ENCODE measurements at regions not wholly inside any gene's neighbourhood (a gene's known extent, or its start where the extent isn't known, plus 50 kb on each side); places are given as distances from the start of the nearest gene placed in this dataset.

DNA sequence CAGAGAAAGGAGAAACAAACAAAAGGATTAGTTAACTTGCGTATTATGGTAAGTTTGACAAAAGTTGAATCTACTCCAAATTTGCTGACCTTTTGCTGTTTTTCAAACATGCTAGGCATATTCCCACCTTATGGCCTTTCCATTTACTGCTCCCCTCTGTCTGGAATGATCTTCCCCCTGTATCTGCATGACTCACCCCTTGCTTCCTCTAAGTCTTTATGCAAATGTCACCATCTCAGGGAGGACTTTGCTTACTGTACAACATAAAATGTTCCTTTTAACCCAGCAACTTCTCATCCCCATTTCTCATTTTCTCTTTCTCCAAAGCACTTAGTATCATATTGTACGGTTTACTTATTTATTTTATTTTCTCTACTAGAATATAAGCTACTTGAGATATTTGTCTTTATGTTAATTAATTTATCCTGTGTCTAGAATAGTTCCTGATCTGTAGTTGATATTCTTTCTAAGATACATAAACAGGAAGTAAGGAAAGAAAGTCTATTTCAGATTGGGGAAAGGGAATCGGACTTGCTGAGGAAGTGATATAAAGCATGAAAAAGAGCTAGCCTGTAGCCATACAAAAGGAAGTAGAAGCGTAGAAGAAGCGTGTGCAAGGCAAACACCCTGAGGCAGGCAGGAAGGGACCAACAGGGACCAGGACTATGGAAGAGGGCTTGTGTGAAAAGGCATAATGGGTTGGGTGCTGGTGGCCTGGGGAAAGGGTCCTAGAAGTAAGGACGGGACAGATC is 144.9 kb upstream of the ERBB4 start:
- DNase-seq: no peak

- no peak for DNase-seq
These were observed 144.3 kb upstream of the ERBB4 start for GRCh38 chr2:212682937-212683336.

GRCh38 chr2:212677466-212677865 is 138.9 kb upstream of the ERBB4 start:
- no peak for DNase-seq

- no peak for DNase-seq
These were observed 133.6 kb upstream of the ERBB4 start for GRCh38 chr2:212672186-212672585.

DNA sequence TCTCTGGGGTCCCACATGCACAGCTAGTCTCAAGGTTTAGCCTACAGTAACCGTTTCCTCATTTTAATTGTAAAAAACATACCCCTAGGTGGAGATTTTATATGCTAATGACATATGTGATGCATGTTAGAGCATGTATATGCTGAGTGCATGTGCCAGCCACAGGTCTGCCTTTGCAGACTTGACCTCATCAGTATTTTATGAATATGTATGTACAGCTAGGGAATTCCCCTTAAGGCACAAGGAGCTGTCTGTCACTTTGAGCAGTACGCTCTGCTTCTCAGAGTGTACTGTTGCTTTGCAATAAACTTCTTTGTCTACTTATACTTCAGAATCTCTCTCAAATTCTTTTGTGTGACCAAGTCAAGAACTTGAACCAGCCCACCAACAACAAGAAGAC is 131.2 kb upstream of the ERBB4 start:
- no peak for DNase-seq

DNA sequence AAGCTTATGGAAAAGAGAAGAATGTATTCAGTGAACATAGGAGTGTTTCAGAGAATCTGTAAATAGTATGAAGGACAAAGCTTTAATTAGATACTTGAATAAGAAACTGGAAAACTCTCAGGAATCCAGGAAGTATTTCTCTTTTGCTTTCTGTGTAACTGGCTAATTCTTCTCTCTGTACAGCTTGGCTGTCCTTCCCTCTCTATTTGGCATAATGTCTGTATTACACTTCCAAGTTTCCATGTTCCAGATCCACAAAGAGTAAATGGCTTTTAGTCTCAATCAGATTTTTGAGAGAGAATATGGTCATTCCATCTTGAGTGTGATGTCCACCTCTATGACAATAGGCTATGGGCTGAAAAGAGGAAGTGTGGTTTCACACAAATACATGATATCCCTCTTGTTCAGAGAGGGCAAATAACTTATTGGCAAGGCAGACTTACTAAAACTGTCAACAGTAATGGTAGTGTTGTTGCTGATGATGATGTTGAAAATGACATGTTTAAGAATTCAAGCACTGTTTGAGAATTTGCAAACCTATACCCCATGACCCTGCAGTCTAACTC is 129.2 kb upstream of the ERBB4 start:
- DNase-seq: no peak

DNA sequence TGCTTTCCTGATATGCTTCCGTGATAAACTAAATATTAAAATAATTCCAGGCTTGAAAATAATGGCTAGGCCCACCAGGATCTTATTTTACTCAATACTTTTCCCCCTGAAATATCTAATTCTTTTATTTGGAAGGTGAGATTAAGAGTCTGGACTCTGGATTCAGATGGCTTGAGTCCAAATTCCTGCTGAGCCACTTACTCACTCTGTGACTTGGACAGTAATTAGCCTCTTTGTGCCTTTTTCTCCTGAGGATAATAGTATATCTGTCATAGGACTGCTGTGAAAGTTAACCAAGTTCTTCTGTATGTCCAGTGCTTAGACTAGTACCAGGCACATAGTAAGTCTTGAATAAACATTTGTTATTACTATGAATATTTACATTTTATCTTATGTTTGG is 127.3 kb upstream of the ERBB4 start:
- no peak for DNase-seq

GRCh38 chr2:212659441-212659840 is 120.8 kb upstream of the ERBB4 start:
- DNase-seq: no peak

DNA sequence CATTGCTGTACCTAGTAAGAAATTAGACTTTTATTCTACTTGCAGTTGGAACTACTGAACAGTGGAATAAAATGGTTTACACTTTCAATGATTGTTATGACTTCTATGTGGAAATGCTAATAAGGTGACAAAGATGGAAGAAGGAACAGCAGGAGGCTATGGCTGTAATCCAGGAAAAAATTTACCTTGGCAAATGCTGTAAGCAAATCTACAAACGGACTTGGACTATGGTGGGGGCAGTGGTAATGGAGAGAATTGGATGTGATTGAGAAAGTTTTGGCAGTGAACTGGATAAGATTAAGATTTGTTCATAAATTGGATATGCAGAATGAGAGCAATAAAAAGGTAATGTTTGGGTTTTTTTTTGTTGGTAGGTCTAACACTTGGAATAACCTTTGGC is 111.0 kb upstream of the ERBB4 start:
- DNase-seq: no peak

- no peak for DNase-seq
These were observed 108.2 kb upstream of the ERBB4 start for GRCh38 chr2:212646698-212647366.

DNA sequence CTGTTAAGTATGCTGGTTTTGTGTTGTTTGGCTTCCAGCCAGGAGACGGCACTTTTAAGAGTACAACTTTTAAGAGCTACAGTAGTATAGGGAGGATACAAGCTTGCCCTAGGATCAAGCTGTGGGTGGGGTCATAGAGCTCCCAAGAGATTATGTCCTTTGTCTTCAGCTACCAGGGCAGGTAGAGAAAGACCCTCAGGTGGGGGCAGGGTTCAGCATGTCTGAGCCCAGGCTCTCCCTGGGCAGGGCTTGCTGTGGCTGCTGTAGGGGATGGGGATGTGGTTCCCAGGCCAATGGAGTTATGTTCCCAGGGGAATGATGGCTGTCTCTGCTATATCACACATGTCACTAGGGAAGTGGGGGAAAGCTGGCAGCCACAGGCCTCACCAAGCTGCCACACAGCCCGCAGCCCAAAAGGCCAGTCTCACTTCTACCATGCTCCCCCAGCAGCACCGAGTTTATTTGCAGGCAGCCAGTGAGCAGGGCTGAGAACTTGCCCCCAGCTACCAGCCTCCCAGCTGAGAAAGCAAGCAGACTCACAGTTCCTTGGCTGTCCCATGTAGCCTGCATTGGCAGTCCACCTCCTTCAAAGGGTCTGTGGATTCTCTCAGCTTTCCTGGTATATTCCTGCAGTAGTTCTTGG is 105.7 kb upstream of the ERBB4 start:
- DNase-seq: no peak

DNA sequence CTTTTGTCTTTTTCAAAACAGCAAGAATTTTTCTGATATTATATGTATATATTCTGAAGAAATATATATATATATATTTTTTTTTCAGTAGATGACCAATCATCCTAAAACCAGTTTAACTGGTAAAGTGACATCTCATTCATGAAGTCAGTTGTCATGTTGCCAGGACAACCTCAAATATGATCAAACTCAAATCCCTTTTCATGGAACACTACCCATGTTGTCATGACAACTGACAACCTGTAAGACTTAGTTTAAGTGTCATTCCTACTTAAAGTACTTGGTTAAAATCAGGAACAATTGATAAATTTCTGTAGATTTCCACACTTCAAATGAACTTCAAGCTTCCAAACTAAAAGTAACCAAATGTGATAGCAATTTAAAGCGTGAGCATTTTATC is 101.8 kb upstream of the ERBB4 start:
- DNase-seq: no peak

GRCh38 chr2:212638694-212639093 is 100.1 kb upstream of the ERBB4 start:
- no peak for DNase-seq

- no peak for DNase-seq
These were observed 90.0 kb upstream of the ERBB4 start for GRCh38 chr2:212628586-212628985.

DNA sequence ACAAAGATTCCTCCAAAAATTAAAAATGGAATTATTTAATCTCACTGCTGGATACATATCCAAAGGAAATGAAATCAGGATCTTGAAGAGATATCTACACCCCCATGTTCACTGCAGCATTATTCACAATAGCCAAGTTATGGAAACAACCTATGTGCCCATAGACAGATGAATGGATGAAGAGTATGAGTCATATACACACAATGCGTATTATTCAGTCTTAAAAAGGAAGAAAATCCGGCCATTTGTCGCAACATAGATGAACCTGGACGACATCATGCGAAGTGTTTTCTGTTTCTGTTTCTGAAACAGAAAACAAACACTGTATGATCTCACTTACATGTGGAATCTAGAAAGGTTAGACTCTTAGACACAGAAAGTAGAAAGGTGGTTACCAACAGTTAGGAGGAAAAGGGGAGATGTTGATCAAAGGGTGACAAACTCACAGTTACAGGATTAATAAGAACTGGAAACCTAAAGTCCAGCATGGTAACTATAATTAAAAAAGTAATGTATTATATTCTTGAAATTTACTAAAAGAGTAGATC is 87.8 kb upstream of the ERBB4 start:
- no peak for DNase-seq

DNA sequence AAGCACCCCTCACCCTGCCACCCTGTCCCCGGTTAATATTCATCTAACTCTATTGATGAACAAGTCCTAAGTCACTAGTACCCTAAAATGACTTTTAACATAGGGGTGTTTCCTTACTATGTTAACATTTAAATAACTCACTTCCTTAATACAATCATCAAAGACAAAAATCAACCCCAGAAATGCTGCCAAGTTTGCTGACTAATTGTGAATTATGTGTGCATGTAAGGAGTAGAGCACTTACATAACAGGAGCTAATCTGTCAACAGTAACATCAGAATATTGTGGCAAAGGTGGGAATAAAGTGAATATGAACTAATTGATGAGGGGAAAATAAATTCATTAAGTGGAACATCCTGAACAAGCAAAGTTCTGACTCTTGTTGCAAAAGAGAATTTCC is 81.4 kb upstream of the ERBB4 start:
- DNase-seq: no peak

DNA sequence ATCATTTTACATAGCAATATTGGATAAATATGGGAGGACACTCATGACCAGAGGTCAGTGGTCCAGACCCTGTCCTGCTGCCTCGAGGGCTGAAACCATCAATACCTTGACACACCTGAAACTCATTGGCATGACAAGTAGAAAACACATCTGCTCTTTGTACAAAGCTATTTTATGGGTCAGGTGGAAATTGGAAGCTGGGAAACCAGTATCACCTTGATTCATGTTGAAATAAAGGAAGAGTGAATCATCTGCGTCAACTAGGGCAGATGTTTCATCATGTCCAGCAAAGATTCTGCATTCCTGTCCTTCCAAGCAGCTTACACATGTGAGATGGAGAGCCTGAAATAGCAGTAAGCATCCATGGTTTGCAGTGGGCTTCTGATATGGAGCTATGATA is 80.0 kb upstream of the ERBB4 start:
- no peak for DNase-seq

DNA sequence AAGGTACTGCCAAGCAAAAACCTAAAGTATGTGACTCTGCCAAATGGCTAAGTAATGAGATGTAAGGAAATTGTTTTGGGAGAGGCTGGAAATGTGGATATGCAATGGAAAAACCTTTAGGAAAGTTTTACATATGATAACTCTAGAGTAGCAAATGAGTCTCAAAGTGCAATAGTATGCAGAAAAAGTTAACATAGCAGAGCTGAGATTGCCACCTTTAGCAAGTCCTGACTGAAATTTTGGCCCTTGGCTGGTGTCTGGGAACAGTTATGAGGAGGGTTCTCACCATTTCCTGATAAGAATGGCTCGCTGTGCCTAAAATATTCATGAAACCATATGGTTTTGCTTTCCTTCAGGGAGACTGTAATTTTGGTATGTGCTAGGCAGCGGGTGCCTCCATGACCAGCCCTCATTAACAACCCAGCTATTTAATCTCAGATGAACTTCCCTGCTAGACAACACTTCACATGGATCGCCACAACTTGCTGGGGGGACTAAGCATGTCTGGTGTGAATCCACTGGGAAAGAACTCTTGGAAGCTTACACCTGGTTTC is 72.3 kb upstream of the ERBB4 start:
- no peak for DNase-seq

- no peak for DNase-seq
These were observed 70.9 kb upstream of the ERBB4 start for GRCh38 chr2:212609479-212609878.

GRCh38 chr2:212607080-212607479 is 68.5 kb upstream of the ERBB4 start:
- DNase-seq: no peak

GRCh38 chr2:212606232-212606631 is 67.6 kb upstream of the ERBB4 start:
- no peak for DNase-seq

- DNase-seq: no peak
These were observed 58.1 kb upstream of the ERBB4 start for GRCh38 chr2:212596688-212597087.

GRCh38 chr2:212596276-212596675 is 57.7 kb upstream of the ERBB4 start:
- DNase-seq: no peak

All from NCI-H1436 (cell line).